Fibroblast of lung (primary cell): ENCODE measurements at regions not wholly inside any gene's neighbourhood (a gene's known extent, or its start where the extent isn't known, plus 50 kb on each side); places are given as distances from the start of the nearest gene placed in this dataset.

Experiments
- DNase-seq, 2 donors: peaks; one replicate each; pipeline versions ENCODE4 v3.0.0 to v3.0.0-alpha.2; 2010; ENCODE audit warnings: low read depth in 2 of 2
- H2AFZ ChIP-seq: 2 replicates; pipeline ENCODE4 v1.5.1; 2012; ENCODE audit warnings: low read length, control low read depth, inconsistent platforms
- H3K27ac ChIP-seq: 2 replicates; pipeline ENCODE4 v1.5.1; 2011; ENCODE audit warnings: low read length, control low read depth; ENCODE audit not compliant: insufficient read depth
- H3K27me3 ChIP-seq: 2 replicates; pipeline ENCODE4 v1.5.1; 2011; ENCODE audit warnings: mild to moderate bottlenecking, low read length; ENCODE audit not compliant: control insufficient read depth, insufficient read depth
- H3K36me3 ChIP-seq: 2 replicates; pipeline ENCODE4 v1.5.1; 2011; ENCODE audit warnings: low read length; ENCODE audit not compliant: control insufficient read depth, insufficient read depth
- H3K4me1 ChIP-seq: 2 replicates; pipeline ENCODE4 v1.5.1; 2011; ENCODE audit warnings: low read length; ENCODE audit not compliant: control insufficient read depth, insufficient read depth; ENCODE audit errors: extremely low read depth
- H3K4me2 ChIP-seq: 2 replicates; pipeline ENCODE4 v1.5.1; 2011; ENCODE audit warnings: low read length, control low read depth; ENCODE audit not compliant: insufficient read depth; ENCODE audit errors: extremely low read depth
- H3K4me3 ChIP-seq, 4 experiments: fragments of 200-600 bp in 1 of 4; sonication (generic) in 1 of 4; replicated peaks in 1 of 4; 2 replicates each; pipeline ENCODE4 v1.5.1; 2011 to 2016; ENCODE audit warnings: low read length in 4 of 4, low read depth in 3 of 4, mild to moderate bottlenecking in 3 of 4, control low read depth in 2 of 4, inconsistent platforms in 1 of 4, mixed read lengths in 1 of 4; ENCODE audit not compliant: insufficient read depth in 1 of 4; ENCODE audit errors: control extremely low read depth in 1 of 4
- H3K79me2 ChIP-seq: 2 replicates; pipeline ENCODE4 v1.5.1; 2012; ENCODE audit warnings: mild to moderate bottlenecking, low read length, inconsistent platforms; ENCODE audit not compliant: control insufficient read depth, insufficient read depth
- H3K9ac ChIP-seq: 2 replicates; pipeline ENCODE4 v1.5.1; 2011; ENCODE audit warnings: mild to moderate bottlenecking, low read length, control low read depth; ENCODE audit not compliant: insufficient read depth
- H3K9me3 ChIP-seq: 2 replicates; pipeline ENCODE4 v1.5.1; 2012; ENCODE audit warnings: low read depth, low read length; ENCODE audit not compliant: control insufficient read depth, insufficient read depth
- H4K20me1 ChIP-seq: 2 replicates; pipeline ENCODE4 v1.5.1; 2011; ENCODE audit warnings: low read length; ENCODE audit not compliant: control insufficient read depth, insufficient read depth; ENCODE audit errors: extremely low read depth
- CTCF ChIP-seq, 2 donors: IDR thresholded peaks in 1 of 2; conservative IDR thresholded peaks in 1 of 2; 1 replicate in 1 of 2; 2 replicates in 1 of 2; pipeline ENCODE4 v1.5.1; 2011 to 2012; ENCODE audit warnings: low read length in 2 of 2, control low read depth in 1 of 2, inconsistent platforms in 1 of 2, low read depth in 1 of 2, mild to moderate bottlenecking in 1 of 2
- EZH2 ChIP-seq: IDR thresholded peaks from 2 replicates; pipeline ENCODE4 v1.5.1; 2012; ENCODE audit warnings: low read length, control low read depth, mild to moderate bottlenecking; ENCODE audit errors: missing control alignments

- no peaks in the 10 kb centered on the region for H4K20me1 ChIP-seq
- no peak overlapping the region for H3K9ac ChIP-seq
- H3K36me3 ChIP-seq, result no peaks in the 10 kb centered on the region
- no peak for DNase-seq
- H3K27me3 ChIP-seq, result no peaks in the 10 kb centered on the region
- H3K79me2 ChIP-seq, result no peaks in the 10 kb centered on the region
- H3K4me3 ChIP-seq, result no peak overlapping the region
- no peak overlapping the region for H3K27ac ChIP-seq
- H3K4me1 ChIP-seq, result no peaks in the 10 kb centered on the region
- H3K4me2 ChIP-seq, result no peak overlapping the region
- TF ChIP-seq CTCF (conservative IDR thresholded peaks at IDR 0.05 in 1 of 2, IDR thresholded peaks at IDR 0.05 in 1 of 2; ENCODE audit: low read depth in 1 of 2, low read length in 2 of 2) (no peak), EZH2 (no peak)
- H2AFZ ChIP-seq, result no peak overlapping the region
- H3K9me3 ChIP-seq, result no peaks in the 10 kb centered on the region
Observed at GRCh38 chr10:57142925-57143576, 782.0 kb upstream of the ZWINT start.

GRCh38 chr10:57141708-57142107, 780.6 kb upstream of the ZWINT start:
- TF ChIP-seq CTCF (conservative IDR thresholded peaks at IDR 0.05 in 1 of 2, IDR thresholded peaks at IDR 0.05 in 1 of 2; ENCODE audit: low read depth in 1 of 2, low read length in 2 of 2) (no peak), EZH2 (no peak)
- Histone ChIP-seq H3K4me2 (no peak overlapping the region), H3K79me2 (no peaks in the 10 kb centered on the region), H4K20me1 (no peaks in the 10 kb centered on the region), H2AFZ (no peak overlapping the region), H3K36me3 (no peaks in the 10 kb centered on the region), H3K9ac (no peak overlapping the region), H3K27me3 (no peaks in the 10 kb centered on the region), H3K4me1 (no peaks in the 10 kb centered on the region), H3K4me3 (no peak overlapping the region), H3K9me3 (no peaks in the 10 kb centered on the region), H3K27ac (no peak overlapping the region)
- DNase-seq, result no peak

- no peak overlapping the region for H2AFZ ChIP-seq
- no peak overlapping the region for H3K9ac ChIP-seq
- no peaks in the 10 kb centered on the region for H3K9me3 ChIP-seq
- H3K79me2 ChIP-seq, result no peaks in the 10 kb centered on the region
- H3K27ac ChIP-seq, result no peak overlapping the region
- H4K20me1 ChIP-seq, result no peaks in the 10 kb centered on the region
- no peak for DNase-seq
- no peak overlapping the region for H3K4me3 ChIP-seq
- TF ChIP-seq CTCF (conservative IDR thresholded peaks at IDR 0.05 in 1 of 2, IDR thresholded peaks at IDR 0.05 in 1 of 2; ENCODE audit: low read depth in 1 of 2, low read length in 2 of 2) (no peak), EZH2 (no peak)
- H3K27me3 ChIP-seq, result no peaks in the 10 kb centered on the region
- no peaks in the 10 kb centered on the region for H3K4me1 ChIP-seq
- no peak overlapping the region for H3K4me2 ChIP-seq
- no peaks in the 10 kb centered on the region for H3K36me3 ChIP-seq
Observed at GRCh38 chr10:57119684-57120083, 758.6 kb upstream of the ZWINT start.
